HFFc6 (cell line): ENCODE measurements at regions not wholly inside any gene's neighbourhood (a gene's known extent, or its start where the extent isn't known, plus 50 kb on each side); places are given as distances from the start of the nearest gene placed in this dataset.

ENCODE experiments used
- DNase-seq: peaks from one replicate; pipeline ENCODE4 v3.0.0-alpha.2; 2018
- H3K27ac Mint-ChIP-seq: 2 replicates; pipeline ENCODE4 v1.8.0; 2020; ENCODE audit warnings: mild to moderate bottlenecking, mixed read lengths
- H3K27me3 Mint-ChIP-seq: 2 replicates; pipeline ENCODE4 v1.8.0; 2021; ENCODE audit warnings: mild to moderate bottlenecking, moderate library complexity, mixed read lengths; ENCODE audit not compliant: insufficient read depth
- H3K36me3 Mint-ChIP-seq: 2 replicates; pipeline ENCODE4 v1.8.0; 2021; ENCODE audit warnings: low read depth, mixed read lengths
- H3K4me1 Mint-ChIP-seq: 2 replicates; pipeline ENCODE4 v1.8.0; 2020; ENCODE audit warnings: low read depth, mixed read lengths
- H3K4me3 Mint-ChIP-seq: 2 replicates; pipeline ENCODE4 v1.8.0; 2020; ENCODE audit warnings: mild to moderate bottlenecking, moderate library complexity, mixed read lengths
- H3K9me3 Mint-ChIP-seq: 2 replicates; pipeline ENCODE4 v1.8.0; 2020; ENCODE audit warnings: mild to moderate bottlenecking, mixed read lengths
- CTCF ChIP-seq: fragments of 200-600 bp; sonication (generic); IDR thresholded peaks from 2 replicates; pipeline ENCODE4 v1.5.0; 2021; ENCODE audit warnings: antibody characterized with exemption, mild to moderate bottlenecking

GRCh38 chr4:185870366-185870765, 58.4 kb upstream of the SORBS2 start:
- no peaks in the 10 kb centered on the region; the same call in none of the 2 replicates for H3K27me3 Mint-ChIP-seq
- no peaks in the 10 kb centered on the region for H3K36me3 Mint-ChIP-seq
- H3K4me3 Mint-ChIP-seq: no peak overlapping the region
- TF ChIP-seq CTCF: no peak
- H3K4me1 Mint-ChIP-seq: peaks cover 18% of the 10 kb centered on the region
- no peak for DNase-seq
- no peak overlapping the region for H3K27ac Mint-ChIP-seq
- H3K9me3 Mint-ChIP-seq: no peaks in the 10 kb centered on the region

GRCh38 chr4:185872747-185873380, 60.9 kb upstream of the SORBS2 start:
- no peaks in the 10 kb centered on the region for H3K36me3 Mint-ChIP-seq
- H3K9me3 Mint-ChIP-seq: no peaks in the 10 kb centered on the region
- no peak for DNase-seq
- peaks cover 14% of the 10 kb centered on the region for H3K4me1 Mint-ChIP-seq
- no peak for TF ChIP-seq CTCF
- H3K27me3 Mint-ChIP-seq: no peaks in the 10 kb centered on the region; the same call in none of the 2 replicates
- H3K4me3 Mint-ChIP-seq: no peak overlapping the region
- H3K27ac Mint-ChIP-seq: no peak overlapping the region

GRCh38 chr4:185874516-185875230, 62.7 kb upstream of the SORBS2 start:
- Mint-ChIP-seq H3K27ac (no peak overlapping the region), H3K4me1 (peaks cover 14% of the 10 kb centered on the region), H3K36me3 (no peaks in the 10 kb centered on the region), H3K9me3 (no peaks in the 10 kb centered on the region), H3K27me3 (peaks cover under 1% of the 10 kb centered on the region), H3K4me3 (no peak overlapping the region)
- TF ChIP-seq CTCF: no peak
- no peak for DNase-seq

GRCh38 chr4:185875316-185875907, 63.4 kb upstream of the SORBS2 start:
- Mint-ChIP-seq H3K4me1 (peaks cover 14% of the 10 kb centered on the region), H3K9me3 (no peaks in the 10 kb centered on the region), H3K4me3 (no peak overlapping the region), H3K27me3 (peaks cover 1% of the 10 kb centered on the region; the same call in 1 of the 2 replicates), H3K36me3 (no peaks in the 10 kb centered on the region), H3K27ac (no peak overlapping the region)
- TF ChIP-seq CTCF: no peak
- no peak for DNase-seq

- H3K9me3 Mint-ChIP-seq: no peaks in the 10 kb centered on the region
- no peak for TF ChIP-seq CTCF
- peaks cover 1% of the 10 kb centered on the region; the same call in 1 of the 2 replicates for H3K27me3 Mint-ChIP-seq
- no peak overlapping the region for H3K27ac Mint-ChIP-seq
- H3K4me3 Mint-ChIP-seq: no peak overlapping the region
- H3K4me1 Mint-ChIP-seq: peaks cover 24% of the 10 kb centered on the region
- H3K36me3 Mint-ChIP-seq: no peaks in the 10 kb centered on the region
- no peak for DNase-seq
These were observed 66.6 kb upstream of the SORBS2 start for GRCh38 chr4:185878633-185879032.
